ENCODE measurements at regions not wholly inside any gene's neighbourhood (a gene's known extent, or its start where the extent isn't known, plus 50 kb on each side); places are given as distances from the start of the nearest gene placed in this dataset.
A peak's percentile ranks its signal among the peaks of the same experiment; 100 is the strongest.

- Histone ChIP-seq H3K27me3 (no peaks in the 10 kb centered on the region), H3K27ac (no peak overlapping the region), H3K4me1 (ENCODE audit: insufficient read depth) (peaks cover 15% of the 10 kb centered on the region), H3K9me3 (no peaks in the 10 kb centered on the region), H3K4me3 (no peak overlapping the region), H3K36me3 (no peaks in the 10 kb centered on the region)
- TF ChIP-seq CTCF (IDR thresholded peaks at IDR 0.05) (no peak), POLR2A (IDR thresholded peaks at IDR 0.05) (no peak), EP300 (IDR thresholded peaks at IDR 0.05) (no peak)
- intact Hi-C loops (cut with DNase I) = no loop called here
- WGBS, 3 donors = 91 to 95% (median 93%) methylated on average over 9 of the region's 9 CpGs
- peak in 1 of 5 donors; percentile 21 for DNase-seq
These were observed 299.9 kb downstream of the RPS24 start for GRCh38 chr10:78333362-78334143.

GRCh38 chr10:78335371-78335690, 301.7 kb downstream of the RPS24 start:
- peak overlapping the region in 1 of 2 donors; percentile 18 for H3K27ac ChIP-seq
- no peak for DNase-seq
- H3K4me1 ChIP-seq (ENCODE audit: insufficient read depth) = peaks cover 15% of the 10 kb centered on the region
- TF ChIP-seq CTCF (IDR thresholded peaks at IDR 0.05) (no peak), EP300 (IDR thresholded peaks at IDR 0.05) (no peak), POLR2A (IDR thresholded peaks at IDR 0.05) (no peak)
- intact Hi-C loops (cut with DNase I) = no loop called here
- H3K27me3 ChIP-seq = no peaks in the 10 kb centered on the region
- H3K4me3 ChIP-seq = no peak overlapping the region
- no peaks in the 10 kb centered on the region for H3K9me3 ChIP-seq
- no peaks in the 10 kb centered on the region for H3K36me3 ChIP-seq
- WGBS, 3 donors = 59 to 82% (median 74%) methylated on average over 1 of the region's 1 CpG

- TF ChIP-seq POLR2A (IDR thresholded peaks at IDR 0.05) (no peak), CTCF (IDR thresholded peaks at IDR 0.05) (no peak), EP300 (IDR thresholded peaks at IDR 0.05) (no peak)
- 60 to 78% (median 72%) methylated on average over 5 of the region's 5 CpGs for WGBS, 3 donors
- Histone ChIP-seq H3K9me3 (no peaks in the 10 kb centered on the region), H3K4me1 (ENCODE audit: insufficient read depth) (peaks cover 15% of the 10 kb centered on the region), H3K27me3 (no peaks in the 10 kb centered on the region), H3K4me3 (no peak overlapping the region), H3K36me3 (no peaks in the 10 kb centered on the region), H3K27ac (peak overlapping the region in 1 of 2 donors; percentile 18)
- peak in 3 of 5 donors; percentile 19 to 63 (median 38) for DNase-seq
- intact Hi-C loops (cut with DNase I) = no loop called here
These were observed 302.2 kb downstream of the RPS24 start for GRCh38 chr10:78335691-78336401.

GRCh38 chr10:78336402-78336791, 302.7 kb downstream of the RPS24 start:
- Histone ChIP-seq H3K36me3 (no peaks in the 10 kb centered on the region), H3K4me3 (no peak overlapping the region), H3K4me1 (ENCODE audit: insufficient read depth) (peaks cover 13% of the 10 kb centered on the region), H3K27me3 (no peaks in the 10 kb centered on the region), H3K9me3 (no peaks in the 10 kb centered on the region), H3K27ac (peak overlapping the region in 1 of 2 donors; percentile 7)
- WGBS, 3 donors = 14 to 20% (median 19%) methylated on average over 2 of the region's 2 CpGs
- TF ChIP-seq CTCF (IDR thresholded peaks at IDR 0.05) (no peak), POLR2A (IDR thresholded peaks at IDR 0.05) (no peak), EP300 (IDR thresholded peaks at IDR 0.05) (no peak)
- intact Hi-C loops (cut with DNase I) = no loop called here
- DNase-seq = peak in 4 of 5 donors; percentile 18 to 53 (median 36)
